GM19397 (cell line): ENCODE measurements at regions not wholly inside any gene's neighbourhood (a gene's known extent, or its start where the extent isn't known, plus 50 kb on each side); places are given as distances from the start of the nearest gene placed in this dataset.

Source experiments
- ATAC-seq: cut with Tn5 transposase; IDR thresholded peaks from one replicate; pipeline ENCODE4 v1.9.1; 2021; ENCODE audit warnings: mild to moderate bottlenecking, moderate library complexity; ENCODE audit not compliant: unreplicated experiment

DNA sequence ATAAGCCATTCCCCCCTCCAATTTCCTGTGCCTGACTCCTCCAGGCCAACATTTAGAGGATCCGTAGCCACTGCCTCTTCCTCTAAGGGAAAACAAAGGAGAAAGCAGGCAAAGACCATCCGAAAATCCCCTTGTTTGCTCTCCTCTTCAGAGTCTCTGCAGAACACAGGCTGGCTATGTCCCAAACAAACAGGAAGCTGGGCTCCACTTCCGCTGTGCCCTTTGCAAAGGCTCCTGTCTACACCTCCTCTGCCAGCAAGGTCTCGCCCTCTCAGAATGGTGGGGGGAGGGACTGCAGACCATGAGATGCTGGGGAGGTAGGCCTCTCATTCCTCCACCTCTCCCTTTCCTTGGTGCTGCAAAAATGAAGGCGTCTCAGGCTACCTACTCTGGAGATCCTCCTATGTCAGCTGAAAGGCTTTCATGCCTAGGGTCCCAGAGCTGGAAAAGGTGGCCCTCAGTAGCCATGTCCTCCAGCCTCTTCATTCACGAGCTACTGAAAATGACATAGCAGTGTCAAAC, 596.2 kb downstream of the BUD13 start:
- ATAC-seq, result no peak

DNA sequence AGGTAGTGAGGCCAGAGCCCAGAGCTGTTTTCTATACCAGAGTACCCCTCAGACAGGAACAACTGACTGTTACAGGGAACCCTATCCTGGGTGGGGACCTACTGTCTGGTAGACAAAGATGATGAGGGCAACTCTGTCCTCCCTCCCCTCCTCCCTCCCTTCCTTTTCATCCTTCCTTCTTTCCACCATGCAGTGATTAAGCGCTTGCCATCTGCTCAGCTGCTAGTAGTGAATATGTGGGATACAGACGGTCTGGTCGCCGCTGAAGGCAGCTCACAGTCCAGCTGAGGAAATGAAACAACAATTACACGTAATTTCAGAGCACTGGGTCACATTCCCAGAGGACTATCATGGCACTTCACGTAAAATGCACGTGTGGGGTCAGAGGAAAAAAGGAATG, 597.1 kb downstream of the BUD13 start:
- ATAC-seq, result no peak

GRCh38 chr11:116173941-116174911, 598.6 kb downstream of the BUD13 start:
- ATAC-seq, result no peak

- ATAC-seq, result no peak
Observed at GRCh38 chr11:116173506-116173905, 599.3 kb downstream of the BUD13 start.

DNA sequence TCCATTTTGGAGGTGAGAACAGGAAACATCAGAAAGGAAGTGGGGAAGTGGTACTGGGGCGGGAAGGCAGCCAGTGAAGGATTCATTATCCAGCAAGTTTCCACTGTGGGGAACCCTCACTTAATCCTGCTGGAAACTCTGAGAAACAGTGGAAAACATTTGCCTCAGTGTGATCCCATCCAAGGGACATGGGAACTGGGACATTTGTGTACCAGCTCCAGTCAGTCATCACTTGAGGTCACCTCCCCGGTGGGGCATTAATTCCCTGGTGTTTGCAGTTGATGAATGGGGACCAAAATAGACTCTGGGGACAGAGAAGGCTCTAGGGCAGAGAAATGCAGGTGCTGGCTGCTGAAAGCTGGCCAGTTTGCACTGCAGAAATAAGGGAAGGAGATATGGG, 599.9 kb downstream of the BUD13 start:
- ATAC-seq, result no peak

DNA sequence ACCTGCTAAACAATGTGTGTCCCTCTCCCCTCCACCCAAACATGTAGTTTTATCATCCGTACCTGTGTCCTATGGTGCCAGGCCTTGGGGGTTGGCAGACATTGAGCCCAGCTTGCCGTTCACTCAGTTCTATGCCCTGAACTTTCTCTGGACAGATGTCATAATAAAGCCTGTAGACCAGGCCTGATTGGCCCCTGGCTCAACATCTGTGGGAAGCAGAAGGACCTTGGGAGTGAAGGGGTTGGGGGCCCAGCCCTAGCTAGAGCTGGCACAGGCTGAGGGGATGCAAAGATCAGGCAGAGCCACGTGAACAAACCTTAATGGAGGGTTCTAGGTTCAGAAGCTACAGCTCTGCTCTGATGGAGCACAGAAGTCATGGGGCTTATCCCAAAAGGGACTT, 600.6 kb downstream of the BUD13 start:
- no peak for ATAC-seq

GRCh38 chr11:116171271-116172140, 601.3 kb downstream of the BUD13 start:
- no peak for ATAC-seq

GRCh38 chr11:116170526-116171120, 602.2 kb downstream of the BUD13 start:
- ATAC-seq, result no peak

GRCh38 chr11:116169776-116170175, 603.0 kb downstream of the BUD13 start:
- no peak for ATAC-seq

- ATAC-seq, result no peak
Observed at GRCh38 chr11:116168459-116168787, 604.4 kb downstream of the BUD13 start.

GRCh38 chr11:116167706-116168458, 604.9 kb downstream of the BUD13 start:
- ATAC-seq, result no peak

DNA sequence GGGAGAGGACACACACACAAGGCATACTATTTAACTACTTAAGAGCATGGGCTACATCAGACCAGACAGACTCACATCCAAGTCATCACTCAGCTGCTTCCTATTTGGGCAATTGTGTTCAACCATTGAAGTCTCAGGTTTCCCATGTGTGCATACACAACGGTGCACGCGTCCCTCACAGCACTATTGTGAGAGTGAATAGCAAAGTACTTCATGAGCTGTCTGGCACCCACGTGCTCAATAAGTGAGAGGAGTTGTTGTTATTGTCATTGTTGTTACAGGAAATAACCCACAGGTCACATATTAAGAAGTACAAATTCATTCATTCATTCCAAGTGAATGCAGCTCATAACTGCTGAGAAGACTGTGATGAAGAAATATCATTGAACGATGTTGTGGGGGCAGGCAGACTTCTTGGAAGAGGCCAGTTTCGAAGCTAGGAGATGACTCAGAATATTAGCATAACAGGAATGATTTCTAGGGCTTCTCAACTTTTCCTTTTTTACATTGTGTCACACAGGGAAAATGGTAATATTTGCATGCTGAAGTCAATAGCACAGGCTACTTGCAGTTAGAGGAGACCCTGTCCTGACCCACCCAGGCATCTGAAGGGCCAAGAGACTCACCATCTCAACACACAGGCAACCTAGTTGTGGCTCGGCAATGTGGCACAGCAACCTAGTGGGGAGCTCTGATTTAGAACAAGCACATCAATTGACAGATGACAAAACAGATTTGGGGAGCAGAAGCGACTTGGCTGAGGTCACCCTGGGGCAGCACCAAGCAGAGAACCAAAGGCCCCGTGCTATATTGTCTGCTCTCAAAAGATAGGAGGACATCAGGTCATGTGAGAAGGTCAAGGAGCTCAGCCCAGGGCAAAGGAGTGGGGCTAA, 606.0 kb downstream of the BUD13 start:
- ATAC-seq, result no peak

GRCh38 chr11:116164843-116165242, 607.9 kb downstream of the BUD13 start:
- no peak for ATAC-seq

- ATAC-seq, result no peak
Observed at GRCh38 chr11:116162886-116163230, 609.9 kb downstream of the BUD13 start.

GRCh38 chr11:116162086-116162885, 610.5 kb downstream of the BUD13 start:
- no peak for ATAC-seq

- ATAC-seq, result no peak
Observed at GRCh38 chr11:116148645-116149044, 624.1 kb downstream of the BUD13 start.

GRCh38 chr11:116148056-116148455, 624.7 kb downstream of the BUD13 start:
- ATAC-seq, result no peak

DNA sequence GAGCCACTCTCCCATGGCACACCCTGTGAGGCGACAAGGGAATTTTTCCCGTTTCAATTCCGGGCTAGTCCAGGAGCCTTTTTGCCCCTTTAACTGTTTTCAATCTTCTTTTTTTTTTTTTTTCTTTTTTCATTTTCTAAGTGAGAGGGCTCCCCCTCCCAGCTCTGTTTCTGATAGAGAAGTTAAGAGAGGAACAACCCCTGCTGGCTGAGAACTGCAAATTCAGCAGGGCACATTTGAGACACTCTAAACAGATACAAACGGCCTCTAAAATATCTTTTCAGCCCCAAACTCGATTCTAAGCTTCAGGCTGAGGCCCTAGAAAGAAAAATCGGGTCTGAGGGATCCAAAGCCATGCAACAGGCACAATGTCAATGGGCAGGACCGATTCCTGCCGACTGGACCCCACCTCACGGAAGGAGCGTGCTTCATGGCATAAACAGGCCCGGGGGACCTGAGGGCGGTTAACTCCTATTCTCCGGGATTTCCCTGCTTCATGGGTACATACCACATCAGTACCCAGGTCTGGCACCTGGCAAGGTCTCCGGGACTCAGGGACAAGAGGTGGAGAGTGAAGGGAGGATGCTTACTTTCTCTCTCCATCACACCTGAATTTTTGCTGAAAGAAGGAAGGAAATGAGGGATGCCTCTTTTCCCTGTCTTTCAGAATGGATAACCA, 627.5 kb downstream of the BUD13 start:
- no peak for ATAC-seq
